Mesothelial cell of epicardium (in vitro differentiated cells): ENCODE measurements at regions not wholly inside any gene's neighbourhood (a gene's known extent, or its start where the extent isn't known, plus 50 kb on each side); places are given as distances from the start of the nearest gene placed in this dataset.

Experiments used
- DNase-seq, 2 experiments: peaks; one replicate each; pipeline ENCODE4 v3.0.0; 2021; ENCODE audit warnings: low spot score in 2 of 2; ENCODE audit not compliant: unreplicated experiment in 2 of 2
- H3K27ac Mint-ChIP-seq: 2 replicates; pipeline ENCODE4 v1.8.0; 2021; ENCODE audit warnings: mixed read lengths
- H3K27me3 Mint-ChIP-seq: 2 replicates; pipeline ENCODE4 v1.8.0; 2021; ENCODE audit warnings: low read depth, mixed read lengths
- H3K36me3 Mint-ChIP-seq: 2 replicates; pipeline ENCODE4 v1.8.0; 2021; ENCODE audit warnings: mixed read lengths
- H3K4me1 Mint-ChIP-seq: 2 replicates; pipeline ENCODE4 v1.8.0; 2021; ENCODE audit warnings: mixed read lengths
- H3K4me3 Mint-ChIP-seq: 2 replicates; pipeline ENCODE4 v1.8.0; 2021; ENCODE audit warnings: mild to moderate bottlenecking, moderate library complexity, mixed read lengths
- H3K9me3 Mint-ChIP-seq: 2 replicates; pipeline ENCODE4 v1.8.0; 2021; ENCODE audit warnings: mixed read lengths
- CTCF ChIP-seq: fragments of 200-600 bp; sonication (generic); IDR thresholded peaks from one replicate; pipeline ENCODE4 v1.5.0; 2021; ENCODE audit warnings: antibody characterized with exemption; ENCODE audit not compliant: unreplicated experiment

DNA sequence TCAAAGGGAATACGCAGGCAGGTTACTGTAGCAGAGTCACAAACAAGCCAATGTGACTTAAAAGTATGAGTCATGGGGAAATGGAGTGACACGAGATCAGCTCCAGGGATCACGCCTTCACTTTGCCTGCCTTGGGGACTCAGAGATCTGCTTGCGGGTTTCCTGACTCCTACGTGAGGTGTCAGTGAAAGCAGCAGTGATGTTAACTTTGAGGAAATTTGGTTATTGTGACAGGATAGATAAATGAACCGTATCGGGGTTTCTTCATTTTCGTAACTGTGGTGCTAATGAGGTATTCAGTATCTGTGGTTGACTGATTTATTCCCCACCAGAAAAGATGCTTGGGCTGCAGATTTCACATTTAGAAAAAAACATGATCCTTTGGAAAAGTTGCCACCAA, 383.3 kb upstream of the ZFP42 start:
- Mint-ChIP-seq H3K36me3 (no peaks in the 10 kb centered on the region), H3K27me3 (no peaks in the 10 kb centered on the region), H3K4me3 (no peak overlapping the region), H3K27ac (no peak overlapping the region), H3K4me1 (peaks cover 9% of the 10 kb centered on the region), H3K9me3 (no peaks in the 10 kb centered on the region)
- no peak for DNase-seq
- TF ChIP-seq CTCF, result no peak

DNA sequence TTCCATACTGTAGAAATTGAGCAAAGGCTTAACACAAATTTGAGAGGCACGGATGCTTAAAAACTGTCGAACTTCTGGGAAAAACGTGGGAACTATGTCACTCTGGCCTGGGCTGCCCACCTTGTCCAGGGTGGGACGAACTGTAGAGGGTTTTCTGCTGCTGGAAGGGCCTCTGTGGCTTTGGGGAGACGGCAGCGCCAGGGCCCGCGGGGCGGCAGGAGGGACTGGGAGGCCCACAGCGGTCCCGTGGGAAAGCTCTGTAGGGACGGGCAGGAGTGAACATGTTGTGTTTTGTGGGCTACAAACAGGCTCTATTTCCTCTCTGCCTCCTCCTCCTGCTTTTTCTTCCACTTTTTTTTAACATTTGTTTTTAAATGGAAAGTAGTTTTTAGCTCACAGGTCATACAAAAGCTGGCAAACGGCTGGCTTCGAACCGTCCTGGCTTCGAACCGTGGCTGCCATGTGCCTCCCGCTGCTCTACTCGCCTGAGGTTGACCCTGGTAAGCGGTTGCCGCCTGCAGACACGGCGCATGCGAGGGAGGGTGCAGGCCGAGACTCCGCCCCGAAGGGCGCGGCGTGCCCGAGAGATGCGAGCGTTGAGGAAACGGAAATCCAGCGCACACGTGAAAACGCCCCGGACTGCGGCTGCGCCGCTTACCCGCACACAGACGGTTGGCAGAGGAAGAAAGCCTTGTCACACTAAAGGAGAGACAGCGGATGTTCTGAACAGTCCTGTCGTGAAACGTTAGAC, 382.3 kb upstream of the ZFP42 start:
- H3K27me3 Mint-ChIP-seq, result no peaks in the 10 kb centered on the region
- peaks cover 2% of the 10 kb centered on the region for H3K4me1 Mint-ChIP-seq
- H3K9me3 Mint-ChIP-seq, result no peaks in the 10 kb centered on the region
- H3K36me3 Mint-ChIP-seq, result no peaks in the 10 kb centered on the region
- H3K27ac Mint-ChIP-seq, result no peak overlapping the region
- no peak for TF ChIP-seq CTCF
- no peak overlapping the region for H3K4me3 Mint-ChIP-seq
- DNase-seq, result no peak

GRCh38 chr4:187615972-187616371, 379.6 kb upstream of the ZFP42 start:
- DNase-seq, result no peak
- H3K36me3 Mint-ChIP-seq, result no peaks in the 10 kb centered on the region
- no peak overlapping the region for H3K27ac Mint-ChIP-seq
- no peaks in the 10 kb centered on the region for H3K27me3 Mint-ChIP-seq
- H3K9me3 Mint-ChIP-seq, result no peaks in the 10 kb centered on the region
- peaks cover 2% of the 10 kb centered on the region for H3K4me1 Mint-ChIP-seq
- H3K4me3 Mint-ChIP-seq, result no peak overlapping the region
- no peak for TF ChIP-seq CTCF

- Mint-ChIP-seq H3K4me3 (no peak overlapping the region), H3K27me3 (no peaks in the 10 kb centered on the region), H3K9me3 (no peaks in the 10 kb centered on the region), H3K27ac (no peak overlapping the region), H3K4me1 (peaks cover 2% of the 10 kb centered on the region), H3K36me3 (no peaks in the 10 kb centered on the region)
- DNase-seq, result no peak
- no peak for TF ChIP-seq CTCF
Measured at GRCh38 chr4:187617113-187617512, 378.5 kb upstream of the ZFP42 start.

- Mint-ChIP-seq H3K4me3 (no peak overlapping the region), H3K27ac (no peak overlapping the region), H3K27me3 (no peaks in the 10 kb centered on the region), H3K9me3 (peaks cover 9% of the 10 kb centered on the region), H3K4me1 (peaks cover 2% of the 10 kb centered on the region), H3K36me3 (no peaks in the 10 kb centered on the region)
- TF ChIP-seq CTCF, result no peak
- DNase-seq, result no peak
Measured at GRCh38 chr4:187618701-187619281, 376.8 kb upstream of the ZFP42 start.
